A549 (cell line): ENCODE measurements at regions not wholly inside any gene's neighbourhood (a gene's known extent, or its start where the extent isn't known, plus 50 kb on each side); places are given as distances from the start of the nearest gene placed in this dataset.

Source experiments
- ATAC-seq, 2 experiments: fragments of 200-7000 bp in 1 of 2; fragments of >200 bp in 1 of 2; cut with Nextera tagmentation in 1 of 2; cut with Tn5 transposase in 1 of 2; 3 replicates each; pipeline versions ENCODE4 v1.8.0 to v1.9.1; 2018 to 2020; ENCODE audit warnings: mild to moderate bottlenecking in 1 of 2, moderate library complexity in 1 of 2
- CTCF ChIA-PET: fragments of 300-600 bp; sonication (Branson Sonifier 250); formaldehyde crosslinking; extraction: SDS; loops from one replicate; lab custom pipeline; 2021; ENCODE audit warnings: antibody characterized with exemption, inconsistent platforms; lab: Yijun Ruan, JAX
- POLR2A ChIA-PET: fragments of 350-600 bp; formaldehyde crosslinking; extraction: SDS; loops from one replicate; lab custom pipeline; 2021; ENCODE audit warnings: antibody characterized with exemption, inconsistent platforms; lab: Yijun Ruan, JAX
- DNase-seq, 2 experiments: peaks; one replicate each; pipeline versions ENCODE4 v3.0.0 to v3.0.0-alpha.2; 2011 to 2016; ENCODE audit warnings: low read depth in 1 of 2, low spot score in 1 of 2
- FAIRE-seq: peaks from 2 replicates; lab custom pipeline; 2011; peaks lifted over from hg19 to GRCh38; lab: Jason Lieb, UNC
- H3K27ac ChIP-seq, 2 experiments: fragments of >200 bp; sonication (Bioruptor Twin); formaldehyde crosslinking; 3 replicates each; pipeline ENCODE4 v1.5.1; 2016 to 2017
- H3K4me1 ChIP-seq: fragments of >200 bp; sonication (Bioruptor Twin); formaldehyde crosslinking; 3 replicates; pipeline ENCODE4 v1.6.1; 2016
- H3K4me2 ChIP-seq: fragments of >200 bp; sonication (Bioruptor Twin); formaldehyde crosslinking; 3 replicates; pipeline ENCODE4 v1.6.1; 2016
- H3K4me3 ChIP-seq: fragments of >200 bp; sonication (Bioruptor Twin); formaldehyde crosslinking; 3 replicates; pipeline ENCODE4 v1.5.1; 2016
- H3K9me3 ChIP-seq: fragments of >200 bp; sonication (Bioruptor Twin); formaldehyde crosslinking; 3 replicates; pipeline ENCODE4 v1.6.1; 2016
- CBX8 ChIP-seq: fragments of 200-600 bp; sonication (generic); IDR thresholded peaks from 2 replicates; pipeline ENCODE4 v1.6.1; 2016
- CHD2 ChIP-seq: fragments of 150-350 bp; IDR thresholded peaks from 2 replicates; pipeline ENCODE4 v1.6.1; 2014; ENCODE audit warnings: low read length; ENCODE audit not compliant: partially characterized antibody
- EHF ChIP-seq: fragments of 250-450 bp; sonication (Bioruptor Pico); IDR thresholded peaks from 2 replicates; pipeline ENCODE4 v1.5.0; 2020; ENCODE audit warnings: mild to moderate bottlenecking
- EHMT2 ChIP-seq: fragments of 200-600 bp; sonication (generic); IDR thresholded peaks from 2 replicates; pipeline ENCODE4 v1.6.1; 2016; ENCODE audit warnings: antibody characterized with exemption, low read depth, mild to moderate bottlenecking, moderate library complexity
- ESRRA ChIP-seq: fragments of 150-350 bp; IDR thresholded peaks from 2 replicates; pipeline ENCODE4 v1.6.1; 2014; ENCODE audit warnings: mild to moderate bottlenecking, low read length, borderline replicate concordance
- FOXS1 ChIP-seq: fragments of 250-450 bp; sonication (Bioruptor Pico); IDR thresholded peaks from 2 replicates; pipeline ENCODE4 v1.5.0; 2020; ENCODE audit warnings: mild to moderate bottlenecking, moderate library complexity
- HEYL ChIP-seq: fragments of 250-450 bp; sonication (Bioruptor Pico); IDR thresholded peaks from 2 replicates; pipeline ENCODE4 v1.8.0; 2021; ENCODE audit warnings: mild to moderate bottlenecking, moderate library complexity
- HOXB13 ChIP-seq: fragments of 250-450 bp; sonication (Bioruptor Pico); IDR thresholded peaks from 2 replicates; pipeline ENCODE4 v1.5.0; 2020; ENCODE audit warnings: low read depth, mild to moderate bottlenecking, moderate library complexity
- HOXB5 ChIP-seq: fragments of 250-450 bp; sonication (Bioruptor Pico); IDR thresholded peaks from 2 replicates; pipeline ENCODE4 v1.5.0; 2020; ENCODE audit warnings: mild to moderate bottlenecking, moderate library complexity
- JUN ChIP-seq, 2 experiments: fragments of >200 bp; sonication (Bioruptor Twin); formaldehyde crosslinking; IDR thresholded peaks; 2 replicates in 1 of 2; 3 replicates in 1 of 2; pipeline ENCODE4 v1.6.1; 2016 to 2017
- MAZ ChIP-seq: fragments of 150-350 bp; IDR thresholded peaks from 2 replicates; pipeline ENCODE4 v1.6.1; 2014; ENCODE audit warnings: antibody characterized with exemption, low read depth, low read length, borderline replicate concordance
- MYC ChIP-seq: IDR thresholded peaks from 2 replicates; pipeline ENCODE4 v1.6.1; 2012; ENCODE audit warnings: mild to moderate bottlenecking, inconsistent platforms, low read length, improper control_type of control experiment, borderline replicate concordance
- NR3C1 ChIP-seq: fragments of >200 bp; sonication (Bioruptor Twin); formaldehyde crosslinking; IDR thresholded peaks from 3 replicates; pipeline ENCODE4 v1.6.1; 2017
- POLR2A ChIP-seq: IDR thresholded peaks from 2 replicates; pipeline ENCODE4 v1.6.1; 2012; ENCODE audit warnings: mild to moderate bottlenecking, low read length
- POLR2AphosphoS2 ChIP-seq: conservative IDR thresholded peaks from 2 replicates; pipeline ENCODE4 v1.6.1; 2012; ENCODE audit warnings: low read length, improper control_type of control experiment, inconsistent platforms
- RCOR1 ChIP-seq: fragments of 150-350 bp; IDR thresholded peaks from 2 replicates; pipeline ENCODE4 v1.6.1; 2014; ENCODE audit warnings: antibody characterized with exemption, low read length, low read depth
- RNF2 ChIP-seq: fragments of 200-600 bp; sonication (generic); IDR thresholded peaks from 2 replicates; pipeline ENCODE4 v1.6.1; 2016; ENCODE audit warnings: low read depth, mild to moderate bottlenecking, antibody characterized with exemption, moderate library complexity, borderline replicate concordance
- TP53 ChIP-seq: fragments of 250-450 bp; sonication (Bioruptor Pico); IDR thresholded peaks from 2 replicates; pipeline ENCODE4 v1.5.0; 2021; ENCODE audit warnings: mild to moderate bottlenecking, moderate library complexity
- ZNF302 ChIP-seq: fragments of 250-450 bp; sonication (Bioruptor Pico); IDR thresholded peaks from 2 replicates; pipeline ENCODE4 v1.9.0; 2021; ENCODE audit warnings: inconsistent platforms, mild to moderate bottlenecking, moderate library complexity
- ZSCAN20 ChIP-seq: fragments of 250-450 bp; sonication (Bioruptor Pico); IDR thresholded peaks from 2 replicates; pipeline ENCODE4 v1.8.0; 2022; ENCODE audit warnings: mild to moderate bottlenecking, moderate library complexity
- WGBS: methylation state at CpG from one replicate; pipeline ENCODE4 v1.1.6; 2017; ENCODE audit errors: missing lambda C conversion rate; 5-methylcytosine and 5-hydroxymethylcytosine counted together
- TF ChIP-seq, protein P1 (sequence below): fragments of >200 bp; sonication (Bioruptor Twin); formaldehyde crosslinking; IDR thresholded peaks from 3 replicates; pipeline ENCODE4 v1.6.1; 2016
- TF ChIP-seq, protein P2 (sequence below): fragments of >200 bp; sonication (Bioruptor Twin); formaldehyde crosslinking; IDR thresholded peaks from 2 replicates; pipeline ENCODE4 v1.6.1; 2016
- TF ChIP-seq, protein P3 (sequence below): IDR thresholded peaks from 2 replicates; pipeline ENCODE4 v1.6.1; 2012; ENCODE audit warnings: low read depth, borderline replicate concordance
- TF ChIP-seq, protein P4 (sequence below): fragments of 150-350 bp; IDR thresholded peaks from 2 replicates; pipeline ENCODE4 v1.6.1; 2014; ENCODE audit warnings: low read depth, mild to moderate bottlenecking, low read length

DNA sequence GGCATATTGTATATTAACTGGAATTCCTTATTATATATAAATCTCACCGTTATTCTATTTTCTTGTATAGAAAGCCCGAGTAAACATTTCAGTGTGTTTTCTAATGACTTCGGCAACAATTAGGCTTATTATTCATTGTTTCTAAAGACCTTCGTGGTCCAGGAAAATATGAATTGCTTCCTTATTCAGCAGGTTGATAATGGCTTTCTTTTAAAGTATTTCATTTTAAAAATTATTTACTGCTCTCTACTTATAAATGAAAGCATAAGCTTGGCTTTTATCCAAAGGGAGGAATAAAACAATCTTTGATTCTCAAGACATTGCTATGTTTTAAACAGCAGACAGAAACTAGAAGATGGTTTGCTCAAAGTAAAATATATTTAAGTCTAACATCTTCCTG is 198.4 kb upstream of the RGS18 start (continued):
- TF ChIP-seq, protein P1, sequence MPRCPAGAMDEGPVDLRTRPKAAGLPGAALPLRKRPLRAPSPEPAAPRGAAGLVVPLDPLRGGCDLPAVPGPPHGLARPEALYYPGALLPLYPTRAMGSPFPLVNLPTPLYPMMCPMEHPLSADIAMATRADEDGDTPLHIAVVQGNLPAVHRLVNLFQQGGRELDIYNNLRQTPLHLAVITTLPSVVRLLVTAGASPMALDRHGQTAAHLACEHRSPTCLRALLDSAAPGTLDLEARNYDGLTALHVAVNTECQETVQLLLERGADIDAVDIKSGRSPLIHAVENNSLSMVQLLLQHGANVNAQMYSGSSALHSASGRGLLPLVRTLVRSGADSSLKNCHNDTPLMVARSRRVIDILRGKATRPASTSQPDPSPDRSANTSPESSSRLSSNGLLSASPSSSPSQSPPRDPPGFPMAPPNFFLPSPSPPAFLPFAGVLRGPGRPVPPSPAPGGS = no peak
- no peak for TF ChIP-seq ESRRA

DNA sequence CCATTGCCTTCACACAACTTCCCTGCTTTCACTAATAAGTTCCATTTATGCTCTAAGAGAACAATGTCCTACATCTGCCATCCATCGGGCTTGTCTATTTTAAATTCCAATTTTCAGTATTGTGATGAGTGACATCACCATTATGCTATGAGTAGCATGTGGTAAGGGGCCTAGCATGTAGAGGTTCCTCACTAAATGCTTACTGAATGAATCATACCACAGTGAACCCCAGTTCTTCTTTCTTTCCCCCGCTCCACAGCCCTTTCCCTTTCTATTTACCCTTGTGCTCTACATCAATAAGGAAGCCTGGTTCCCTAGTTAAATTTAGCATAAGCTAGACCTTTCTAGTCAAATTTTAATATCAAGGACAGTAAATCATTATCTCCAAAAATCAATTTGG is 195.0 kb upstream of the RGS18 start:
- no peak for ATAC-seq

DNA sequence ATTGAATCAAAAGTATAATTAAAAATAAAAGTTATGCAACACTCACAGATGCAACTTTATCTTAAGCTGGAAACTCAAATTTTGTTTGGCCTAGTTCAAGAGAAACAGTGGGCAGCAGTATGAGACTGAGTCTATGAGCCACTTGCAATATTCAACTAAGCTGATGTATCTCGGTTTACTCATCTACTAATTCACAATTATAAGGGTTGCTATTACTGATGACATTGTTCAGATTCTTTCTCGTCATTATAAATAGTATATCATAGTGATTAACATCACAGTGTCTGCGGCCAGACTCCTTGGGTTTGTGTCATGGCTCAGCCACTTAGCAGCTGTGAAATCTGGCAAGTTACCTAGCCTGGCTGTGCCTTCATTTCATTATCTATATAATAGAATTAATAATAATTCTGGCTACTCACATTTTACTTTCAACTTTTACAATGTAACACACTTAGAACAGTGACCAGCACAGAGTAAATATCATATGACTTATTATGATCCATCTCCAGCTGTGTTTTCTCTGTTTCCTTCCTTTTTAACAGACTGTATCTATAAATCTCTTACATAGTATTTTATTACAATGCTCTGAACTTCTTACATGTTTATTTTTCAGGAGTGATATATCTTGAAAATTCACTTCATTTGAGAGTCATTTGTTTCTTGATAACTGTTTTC is 194.3 kb upstream of the RGS18 start:
- TF ChIP-seq, protein P1 = no peak
- TF ChIP-seq EHMT2 = no peak
- TF ChIP-seq HEYL (CRISPR knock-in tag) = no peak
- TF ChIP-seq, protein P2, sequence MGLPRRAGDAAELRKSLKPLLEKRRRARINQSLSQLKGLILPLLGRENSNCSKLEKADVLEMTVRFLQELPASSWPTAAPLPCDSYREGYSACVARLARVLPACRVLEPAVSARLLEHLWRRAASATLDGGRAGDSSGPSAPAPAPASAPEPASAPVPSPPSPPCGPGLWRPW = no peak
- no peak for TF ChIP-seq CHD2
- TF ChIP-seq JUN (IDR thresholded peaks at IDR 0.05) = no peak
- TF ChIP-seq FOXS1 (CRISPR knock-in tag) = no peak
- TF ChIP-seq TP53 (CRISPR knock-in tag) = no peak
- no peak for TF ChIP-seq NR3C1
- TF ChIP-seq, protein P3, sequence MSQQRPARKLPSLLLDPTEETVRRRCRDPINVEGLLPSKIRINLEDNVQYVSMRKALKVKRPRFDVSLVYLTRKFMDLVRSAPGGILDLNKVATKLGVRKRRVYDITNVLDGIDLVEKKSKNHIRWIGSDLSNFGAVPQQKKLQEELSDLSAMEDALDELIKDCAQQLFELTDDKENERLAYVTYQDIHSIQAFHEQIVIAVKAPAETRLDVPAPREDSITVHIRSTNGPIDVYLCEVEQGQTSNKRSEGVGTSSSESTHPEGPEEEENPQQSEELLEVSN = no peak
- DNase-seq (no peak), ATAC-seq (no peak), FAIRE-seq (no peak)
- ChIA-PET POLR2A (no interaction called here), CTCF (no interaction called here)
- no peak overlapping the region for H3K4me2 ChIP-seq
- H3K4me1 ChIP-seq = no peaks in the 10 kb centered on the region
- H3K4me3 ChIP-seq = no peak overlapping the region
- WGBS = 32% methylated on average over 3 of the region's 3 CpGs
- H3K27ac ChIP-seq = no peak overlapping the region
- H3K9me3 ChIP-seq = no peaks in the 10 kb centered on the region

More for the DNA sequence above, 195.0 kb upstream of the RGS18 start:
- no peak overlapping the region for H3K4me3 ChIP-seq
- FAIRE-seq (no peak), DNase-seq (no peak)
- no peaks in the 10 kb centered on the region for H3K9me3 ChIP-seq
- ChIA-PET POLR2A (no interaction called here), CTCF (no interaction called here)
- H3K4me2 ChIP-seq = no peak overlapping the region
- WGBS = 43% methylated on average over 2 of the region's 2 CpGs
- TF ChIP-seq, protein P4, sequence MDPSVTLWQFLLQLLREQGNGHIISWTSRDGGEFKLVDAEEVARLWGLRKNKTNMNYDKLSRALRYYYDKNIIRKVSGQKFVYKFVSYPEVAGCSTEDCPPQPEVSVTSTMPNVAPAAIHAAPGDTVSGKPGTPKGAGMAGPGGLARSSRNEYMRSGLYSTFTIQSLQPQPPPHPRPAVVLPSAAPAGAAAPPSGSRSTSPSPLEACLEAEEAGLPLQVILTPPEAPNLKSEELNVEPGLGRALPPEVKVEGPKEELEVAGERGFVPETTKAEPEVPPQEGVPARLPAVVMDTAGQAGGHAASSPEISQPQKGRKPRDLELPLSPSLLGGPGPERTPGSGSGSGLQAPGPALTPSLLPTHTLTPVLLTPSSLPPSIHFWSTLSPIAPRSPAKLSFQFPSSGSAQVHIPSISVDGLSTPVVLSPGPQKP = no peak
- TF ChIP-seq RNF2 = no peak
- no peak for TF ChIP-seq TP53 (CRISPR knock-in tag)
- no peak for TF ChIP-seq HEYL (CRISPR knock-in tag)
- TF ChIP-seq, protein P3 = no peak
- no peak for TF ChIP-seq MYC
- no peak for TF ChIP-seq MAZ
- no peak for TF ChIP-seq POLR2A
- TF ChIP-seq ZSCAN20 (CRISPR knock-in tag) = no peak
- no peak for TF ChIP-seq JUN (IDR thresholded peaks at IDR 0.05)
- no peak for TF ChIP-seq RCOR1
- no peak for TF ChIP-seq CBX8
- no peak for TF ChIP-seq HOXB13 (CRISPR knock-in tag)
- TF ChIP-seq ESRRA = no peak
- no peak for TF ChIP-seq EHF (CRISPR knock-in tag)
- no peak for TF ChIP-seq ZNF302 (CRISPR knock-in tag)
- TF ChIP-seq POLR2AphosphoS2 = no peak
- no peak for TF ChIP-seq HOXB5
- no peaks in the 10 kb centered on the region for H3K4me1 ChIP-seq
- H3K27ac ChIP-seq = no peak overlapping the region
